Mammary epithelial cell (primary cell): ENCODE measurements at regions not wholly inside any gene's neighbourhood (a gene's known extent, or its start where the extent isn't known, plus 50 kb on each side); places are given as distances from the start of the nearest gene placed in this dataset.

ENCODE experiments used
- EZH2 ChIP-seq: IDR thresholded peaks from 2 replicates; pipeline ENCODE4 v1.6.1; 2012; ENCODE audit warnings: low read length, inconsistent platforms, borderline replicate concordance
- TF ChIP-seq, protein P1 (sequence below), 2 donors: IDR thresholded peaks in 1 of 2; conservative IDR thresholded peaks in 1 of 2; 2 replicates each; pipeline ENCODE4 v1.5.1; 2011 to 2012; ENCODE audit warnings: inconsistent platforms in 2 of 2, low read length in 2 of 2, mild to moderate bottlenecking in 2 of 2, control low read depth in 1 of 2, low read depth in 1 of 2; ENCODE audit not compliant: insufficient read depth in 1 of 2; ENCODE audit errors: extremely low read depth in 1 of 2

DNA sequence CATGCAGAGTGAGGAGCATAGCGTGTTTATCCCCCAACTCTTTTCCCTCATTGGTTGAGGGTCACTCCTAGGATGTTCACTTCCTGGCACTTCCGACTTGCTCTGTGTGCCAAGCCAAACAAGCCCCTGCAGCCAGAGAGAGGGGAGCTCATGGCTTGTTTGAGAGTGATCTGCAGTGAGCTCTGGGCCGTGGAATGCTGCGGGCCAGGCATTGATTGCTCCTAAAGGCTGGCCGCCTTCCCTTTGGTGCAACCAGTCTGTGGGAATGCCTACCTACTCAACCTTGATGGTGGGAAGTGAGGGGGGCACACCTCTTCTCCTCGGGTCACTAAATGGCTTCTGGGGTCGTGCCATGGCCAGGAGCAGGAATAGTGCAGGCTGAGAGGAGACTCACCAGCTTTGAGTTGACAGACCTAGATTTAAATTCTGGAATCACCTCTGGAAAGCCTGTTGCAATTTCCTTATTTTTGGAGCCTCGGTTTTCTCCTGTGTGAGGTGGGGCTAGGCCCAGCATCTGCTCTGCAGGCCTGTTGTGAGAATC is 152.0 kb upstream of the STX18 start:
- TF ChIP-seq, protein P1, sequence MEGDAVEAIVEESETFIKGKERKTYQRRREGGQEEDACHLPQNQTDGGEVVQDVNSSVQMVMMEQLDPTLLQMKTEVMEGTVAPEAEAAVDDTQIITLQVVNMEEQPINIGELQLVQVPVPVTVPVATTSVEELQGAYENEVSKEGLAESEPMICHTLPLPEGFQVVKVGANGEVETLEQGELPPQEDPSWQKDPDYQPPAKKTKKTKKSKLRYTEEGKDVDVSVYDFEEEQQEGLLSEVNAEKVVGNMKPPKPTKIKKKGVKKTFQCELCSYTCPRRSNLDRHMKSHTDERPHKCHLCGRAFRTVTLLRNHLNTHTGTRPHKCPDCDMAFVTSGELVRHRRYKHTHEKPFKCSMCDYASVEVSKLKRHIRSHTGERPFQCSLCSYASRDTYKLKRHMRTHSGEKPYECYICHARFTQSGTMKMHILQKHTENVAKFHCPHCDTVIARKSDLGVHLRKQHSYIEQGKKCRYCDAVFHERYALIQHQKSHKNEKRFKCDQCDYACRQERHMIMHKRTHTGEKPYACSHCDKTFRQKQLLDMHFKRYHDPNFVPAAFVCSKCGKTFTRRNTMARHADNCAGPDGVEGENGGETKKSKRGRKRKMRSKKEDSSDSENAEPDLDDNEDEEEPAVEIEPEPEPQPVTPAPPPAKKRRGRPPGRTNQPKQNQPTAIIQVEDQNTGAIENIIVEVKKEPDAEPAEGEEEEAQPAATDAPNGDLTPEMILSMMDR (conservative IDR thresholded peaks at IDR 0.05 in 1 of 2, IDR thresholded peaks at IDR 0.05 in 1 of 2; ENCODE audit: extremely low read depth in 1 of 2, insufficient read depth in 1 of 2, low read depth in 1 of 2, low read length in 2 of 2): no peak
- TF ChIP-seq EZH2: no peak
